ENCODE measurements at regions not wholly inside any gene's neighbourhood (a gene's known extent, or its start where the extent isn't known, plus 50 kb on each side); places are given as distances from the start of the nearest gene placed in this dataset.
A peak's percentile ranks its signal among the peaks of the same experiment; 100 is the strongest.

- no peak for DNase-seq
Measured at GRCh38 chr1:60573726-60574409, 500.3 kb upstream of the C1orf87 start.

- no peak for DNase-seq
Measured at GRCh38 chr1:60573121-60573520, 499.6 kb upstream of the C1orf87 start.

GRCh38 chr1:60572378-60572777 is 498.8 kb upstream of the C1orf87 start:
- no peak for DNase-seq

- DNase-seq = no peak
Measured at GRCh38 chr1:60571811-60572210, 498.2 kb upstream of the C1orf87 start.

- DNase-seq = no peak
Measured at GRCh38 chr1:60569189-60569588, 495.6 kb upstream of the C1orf87 start.

GRCh38 chr1:60567256-60567655 is 493.7 kb upstream of the C1orf87 start:
- DNase-seq = no peak

GRCh38 chr1:60564916-60565750 is 491.6 kb upstream of the C1orf87 start:
- DNase-seq = no peak

GRCh38 chr1:60563777-60564535 is 490.4 kb upstream of the C1orf87 start:
- no peak for DNase-seq

GRCh38 chr1:60562740-60563139 is 489.2 kb upstream of the C1orf87 start:
- no peak for DNase-seq

- DNase-seq = no peak
Measured at GRCh38 chr1:60560701-60561100, 487.1 kb upstream of the C1orf87 start.

- no peak for DNase-seq
Measured at GRCh38 chr1:60558236-60558635, 484.7 kb upstream of the C1orf87 start.

GRCh38 chr1:60553730-60554129 is 480.2 kb upstream of the C1orf87 start:
- DNase-seq = no peak

GRCh38 chr1:60547821-60548220 is 474.3 kb upstream of the C1orf87 start:
- no peak for DNase-seq

GRCh38 chr1:60541831-60542532 is 468.4 kb upstream of the C1orf87 start:
- DNase-seq = no peak

GRCh38 chr1:60540141-60540540 is 466.6 kb upstream of the C1orf87 start:
- no peak for DNase-seq

- no peak for DNase-seq
Measured at GRCh38 chr1:60535713-60536112, 462.1 kb upstream of the C1orf87 start.

- DNase-seq = no peak
Measured at GRCh38 chr1:60527567-60527966, 454.0 kb upstream of the C1orf87 start.

GRCh38 chr1:60516996-60517395 is 443.4 kb upstream of the C1orf87 start:
- DNase-seq = no peak

- DNase-seq = peak in 1 of 2 donors; percentile 4
Measured at GRCh38 chr1:60510162-60510561, 436.6 kb upstream of the C1orf87 start.

- no peak for DNase-seq
Measured at GRCh38 chr1:60504206-60504840, 430.8 kb upstream of the C1orf87 start.

GRCh38 chr1:60503266-60503925 is 429.8 kb upstream of the C1orf87 start:
- DNase-seq = no peak

- no peak for DNase-seq
Measured at GRCh38 chr1:60502506-60502905, 428.9 kb upstream of the C1orf87 start.
